Colonic mucosa (tissue), 4 donors: ENCODE measurements at regions not wholly inside any gene's neighbourhood (a gene's known extent, or its start where the extent isn't known, plus 50 kb on each side); places are given as distances from the start of the nearest gene placed in this dataset.

Experiments
- DNase-seq: peaks from one replicate; pipeline ENCODE4 v3.0.0-alpha.2; 2020
- H3K27ac ChIP-seq: fragments of 200-600 bp; one replicate; pipeline ENCODE4 v1.8.0; 2021
- H3K27me3 ChIP-seq: fragments of 200-600 bp; one replicate; pipeline ENCODE4 v1.8.0; 2021
- H3K36me3 ChIP-seq: fragments of 200-600 bp; one replicate; pipeline ENCODE4 v1.8.0; 2021
- H3K4me1 ChIP-seq: fragments of 200-600 bp; one replicate; pipeline ENCODE4 v1.8.0; 2021; ENCODE audit warnings: mild to moderate bottlenecking
- H3K4me3 ChIP-seq: fragments of 200-600 bp; one replicate; pipeline ENCODE4 v1.8.0; 2021
- H3K9ac ChIP-seq, 2 donors: one replicate each; pipeline ENCODE4 v1.7.0; 2013; ENCODE audit warnings: control low read depth in 2 of 2, low read depth in 2 of 2, low read length in 2 of 2
- H3K9me3 ChIP-seq: fragments of 200-600 bp; one replicate; pipeline ENCODE4 v1.8.0; 2021
- intact Hi-C: fragments of 100-400 bp; cut with DNase I; formaldehyde crosslinking; loops from one replicate; pipeline ENCODE4 v1.14.1; 2022
- TF ChIP-seq, protein P1 (sequence below): fragments of 200-600 bp; IDR thresholded peaks from one replicate; pipeline ENCODE4 v1.8.0; 2022; ENCODE audit warnings: antibody characterized with exemption, mild to moderate bottlenecking
- donor health status: healthy.
- donor health status: DM: no; HTN: no; CAD: no.
- donor health status: DM: no; HTN: no; CAD: no.

DNA sequence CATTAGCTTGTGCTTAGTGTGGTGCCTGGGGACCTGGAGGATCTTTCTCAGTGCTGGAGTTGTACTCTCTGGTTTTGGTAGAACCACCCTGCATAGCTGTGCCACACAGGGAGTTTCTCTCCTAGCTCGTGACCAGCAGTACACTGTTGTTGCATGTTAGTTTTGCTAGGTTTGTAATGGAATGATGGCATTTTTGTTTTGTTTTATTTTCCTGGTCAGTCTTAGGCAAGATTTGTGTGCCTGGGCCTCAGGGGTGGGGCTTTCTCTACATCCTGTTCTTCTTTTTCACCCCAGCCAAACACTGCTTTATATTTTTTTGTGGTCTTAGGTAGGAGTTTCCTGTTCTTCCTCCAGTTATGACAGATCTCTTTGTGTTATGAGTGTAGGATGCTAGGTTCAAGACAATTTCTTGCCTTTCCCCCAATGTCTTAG is 534.5 kb upstream of the KCNMB2 start:
- TF ChIP-seq, protein P1, sequence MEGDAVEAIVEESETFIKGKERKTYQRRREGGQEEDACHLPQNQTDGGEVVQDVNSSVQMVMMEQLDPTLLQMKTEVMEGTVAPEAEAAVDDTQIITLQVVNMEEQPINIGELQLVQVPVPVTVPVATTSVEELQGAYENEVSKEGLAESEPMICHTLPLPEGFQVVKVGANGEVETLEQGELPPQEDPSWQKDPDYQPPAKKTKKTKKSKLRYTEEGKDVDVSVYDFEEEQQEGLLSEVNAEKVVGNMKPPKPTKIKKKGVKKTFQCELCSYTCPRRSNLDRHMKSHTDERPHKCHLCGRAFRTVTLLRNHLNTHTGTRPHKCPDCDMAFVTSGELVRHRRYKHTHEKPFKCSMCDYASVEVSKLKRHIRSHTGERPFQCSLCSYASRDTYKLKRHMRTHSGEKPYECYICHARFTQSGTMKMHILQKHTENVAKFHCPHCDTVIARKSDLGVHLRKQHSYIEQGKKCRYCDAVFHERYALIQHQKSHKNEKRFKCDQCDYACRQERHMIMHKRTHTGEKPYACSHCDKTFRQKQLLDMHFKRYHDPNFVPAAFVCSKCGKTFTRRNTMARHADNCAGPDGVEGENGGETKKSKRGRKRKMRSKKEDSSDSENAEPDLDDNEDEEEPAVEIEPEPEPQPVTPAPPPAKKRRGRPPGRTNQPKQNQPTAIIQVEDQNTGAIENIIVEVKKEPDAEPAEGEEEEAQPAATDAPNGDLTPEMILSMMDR = no peak
- no peaks in the 10 kb centered on the region for H3K9me3 ChIP-seq
- H3K9ac ChIP-seq = no peak overlapping the region
- H3K4me1 ChIP-seq = no peaks in the 10 kb centered on the region
- no peaks in the 10 kb centered on the region for H3K27me3 ChIP-seq
- intact Hi-C loops = no loop called here
- no peak overlapping the region for H3K4me3 ChIP-seq
- H3K27ac ChIP-seq = no peak overlapping the region
- no peaks in the 10 kb centered on the region for H3K36me3 ChIP-seq
- no peak for DNase-seq

DNA sequence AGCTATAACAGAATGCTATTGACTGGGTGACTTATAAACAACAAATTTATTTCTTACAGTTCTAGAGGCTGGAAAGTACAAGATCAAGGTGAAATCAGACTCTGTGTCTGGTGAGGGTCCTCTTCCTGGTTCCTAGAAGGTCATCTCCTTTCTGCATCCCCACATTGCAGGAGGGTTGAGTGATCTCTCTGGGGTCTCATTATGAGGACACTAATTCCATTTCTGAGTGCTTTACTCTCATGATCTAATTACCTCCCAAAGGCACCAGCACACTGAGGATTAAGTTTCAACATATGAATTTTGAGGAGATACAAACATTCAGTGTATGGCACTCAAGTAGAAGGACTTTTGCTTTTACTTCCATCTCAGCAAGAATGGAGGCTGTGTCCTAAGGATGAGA is 534.1 kb upstream of the KCNMB2 start:
- no peak overlapping the region for H3K9ac ChIP-seq
- H3K27me3 ChIP-seq = no peaks in the 10 kb centered on the region
- no peaks in the 10 kb centered on the region for H3K4me1 ChIP-seq
- no peaks in the 10 kb centered on the region for H3K9me3 ChIP-seq
- no peak overlapping the region for H3K4me3 ChIP-seq
- DNase-seq = no peak
- H3K36me3 ChIP-seq = no peaks in the 10 kb centered on the region
- H3K27ac ChIP-seq = no peak overlapping the region
- intact Hi-C loops = no loop called here
- TF ChIP-seq, protein P1 = no peak

DNA sequence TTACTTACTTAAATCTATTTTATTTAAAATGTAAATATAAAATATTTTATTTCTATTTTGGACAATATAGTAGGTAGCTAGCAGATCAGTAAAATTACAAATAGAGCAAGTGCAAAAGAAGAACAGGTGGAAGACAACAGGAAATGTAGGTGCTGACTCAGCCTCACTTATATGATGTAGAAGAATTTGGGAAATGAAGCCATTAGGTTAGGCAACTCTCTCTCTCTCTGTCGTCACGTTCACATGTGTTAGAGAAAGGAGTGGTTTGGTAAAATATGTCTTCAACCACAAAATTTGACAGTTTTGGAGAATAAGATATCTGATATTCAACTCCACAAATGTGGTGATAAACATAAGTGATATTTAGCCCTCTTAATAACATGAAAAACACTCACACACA is 532.5 kb upstream of the KCNMB2 start:
- intact Hi-C loops = no loop called here
- H3K9ac ChIP-seq = no peak overlapping the region
- no peaks in the 10 kb centered on the region for H3K36me3 ChIP-seq

DNA sequence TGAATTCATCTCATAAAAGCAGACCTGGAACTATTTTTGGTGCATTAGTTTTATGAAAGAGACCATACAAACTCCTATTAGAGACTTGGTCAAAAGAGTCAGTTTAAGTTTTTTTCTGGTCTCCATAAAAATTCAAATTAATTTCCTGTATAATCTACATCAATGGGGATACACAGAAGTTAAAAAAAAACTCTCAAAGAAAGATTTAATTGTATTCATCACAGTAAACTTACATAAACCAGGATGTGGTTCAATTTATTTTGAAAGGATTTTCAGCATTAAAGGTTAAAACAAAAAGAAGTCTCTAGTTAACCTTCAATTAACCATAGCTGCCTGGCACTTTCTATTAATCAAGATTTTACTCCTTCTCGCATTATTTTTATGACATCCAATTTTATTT is 530.3 kb upstream of the KCNMB2 start:
- no peak for DNase-seq
- intact Hi-C loops = no loop called here
- H3K9ac ChIP-seq = no peak overlapping the region
- no peak overlapping the region for H3K4me3 ChIP-seq
- TF ChIP-seq, protein P1 = no peak
- H3K27ac ChIP-seq = no peak overlapping the region
- H3K4me1 ChIP-seq = no peaks in the 10 kb centered on the region
- no peaks in the 10 kb centered on the region for H3K9me3 ChIP-seq
- H3K27me3 ChIP-seq = no peaks in the 10 kb centered on the region
- no peaks in the 10 kb centered on the region for H3K36me3 ChIP-seq

More for the DNA sequence above, 532.5 kb upstream of the KCNMB2 start:
- Histone ChIP-seq H3K27me3 (no peaks in the 10 kb centered on the region), H3K4me3 (no peak overlapping the region), H3K4me1 (no peaks in the 10 kb centered on the region), H3K27ac (no peak overlapping the region), H3K9me3 (no peaks in the 10 kb centered on the region)
- DNase-seq = no peak
- TF ChIP-seq, protein P1 = no peak

DNA sequence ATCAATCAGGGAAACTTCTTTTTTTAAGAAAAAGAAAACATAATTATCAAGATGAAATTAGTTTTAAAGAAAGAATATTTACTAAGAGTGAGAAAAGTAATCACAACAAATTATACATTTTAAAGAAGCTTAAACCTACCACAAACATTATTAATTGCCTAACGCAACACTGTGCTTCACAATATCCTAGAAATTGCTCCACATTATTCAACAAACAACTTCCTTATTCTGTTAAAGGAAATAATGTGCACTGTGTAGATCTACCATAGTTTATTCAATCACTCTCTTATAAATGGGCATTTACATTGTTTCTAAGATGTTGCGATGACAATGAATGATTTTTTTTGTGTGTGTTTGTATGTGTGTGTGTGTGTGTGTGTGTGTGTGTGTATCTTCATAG is 525.9 kb upstream of the KCNMB2 start:
- Histone ChIP-seq H3K9ac (no peak overlapping the region), H3K4me1 (no peaks in the 10 kb centered on the region), H3K9me3 (no peaks in the 10 kb centered on the region), H3K27ac (no peak overlapping the region), H3K36me3 (no peaks in the 10 kb centered on the region), H3K4me3 (no peak overlapping the region), H3K27me3 (no peaks in the 10 kb centered on the region)
- DNase-seq = no peak
- TF ChIP-seq, protein P1 = no peak
- intact Hi-C loops = no loop called here

DNA sequence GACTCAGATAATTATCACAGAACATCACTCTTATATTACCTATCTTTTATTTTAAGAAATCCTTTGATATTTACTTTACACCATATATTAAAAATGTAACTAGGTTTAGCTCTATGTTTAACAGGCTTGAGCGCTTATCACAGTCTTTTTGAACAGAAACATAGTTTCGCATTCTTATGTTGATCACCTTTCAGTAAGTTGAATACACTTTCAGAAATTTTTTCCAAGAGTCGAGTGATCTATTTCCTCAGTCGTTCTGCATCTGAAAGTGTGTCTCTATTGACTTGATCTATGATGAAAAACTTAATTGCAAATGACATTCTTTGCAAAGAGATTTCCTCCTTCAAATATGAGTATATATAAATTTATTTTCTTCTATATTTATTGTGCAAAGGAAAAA is 516.6 kb upstream of the KCNMB2 start:
- no peaks in the 10 kb centered on the region for H3K36me3 ChIP-seq
- no peak overlapping the region for H3K4me3 ChIP-seq
- no peak for DNase-seq
- TF ChIP-seq, protein P1 = no peak
- no peaks in the 10 kb centered on the region for H3K9me3 ChIP-seq
- no peaks in the 10 kb centered on the region for H3K4me1 ChIP-seq
- no peak overlapping the region for H3K27ac ChIP-seq
- no peak overlapping the region for H3K9ac ChIP-seq
- no peaks in the 10 kb centered on the region for H3K27me3 ChIP-seq
- intact Hi-C loops = no loop called here
